K562 (cell line): ENCODE measurements at regions not wholly inside any gene's neighbourhood (a gene's known extent, or its start where the extent isn't known, plus 50 kb on each side); places are given as distances from the start of the nearest gene placed in this dataset.

Experiments
- ATAC-seq: fragments of 200-7000 bp; cut with Tn5 transposase; 3 replicates; pipeline ENCODE4 v1.9.1; 2020; ENCODE audit warnings: moderate library complexity
- BruUV-seq: library from RNA; stranded (reverse); fragments of 400-500 nt; replicated peaks from 2 replicates; lab custom pipeline; 2021; lab: Mats Ljungman, UMichigan
- CTCF ChIA-PET: fragments of 300-600 bp; formaldehyde crosslinking; extraction: SDS; loops from one replicate; lab custom pipeline; 2021; ENCODE audit warnings: low intra/inter-chr PET ratio; lab: Yijun Ruan, JAX
- POLR2A ChIA-PET: fragments of 300-600, 350-650 bp; sonication (Branson Sonifier 250); formaldehyde crosslinking; extraction: SDS; loops from one replicate; lab custom pipeline; 2021; ENCODE audit warnings: antibody characterized with exemption, inconsistent platforms; lab: Yijun Ruan, JAX
- DNase-seq, 4 experiments: peaks; one replicate each; pipeline versions ENCODE4 v3.0.0 to v3.0.0-alpha.2; 2011 to 2018; ENCODE audit warnings: low spot score in 3 of 4, mixed read lengths in 3 of 4; ENCODE audit errors: extremely low read depth in 1 of 4
- FAIRE-seq: peaks from 2 replicates; lab custom pipeline; 2011; peaks lifted over from hg19 to GRCh38; lab: Jason Lieb, UNC
- H2AFZ ChIP-seq: 2 replicates; pipeline ENCODE4 v1.6.0; 2011; ENCODE audit warnings: low read depth, low read length, control low read depth, inconsistent platforms
- H3K27ac ChIP-seq: fragments of 200-600 bp; 3 replicates; pipeline ENCODE4 v1.8.0; 2011; ENCODE audit warnings: low read depth, mild to moderate bottlenecking, control low read depth, inconsistent platforms, low read length, moderate library complexity, mixed read lengths; ENCODE audit errors: extremely low read depth
- H3K27me3 ChIP-seq, 2 experiments: fragments of 300-600 bp in 1 of 2; 2 replicates in 1 of 2; 3 replicates in 1 of 2; pipeline versions ENCODE4 v1.6.0 to v1.8.0; 2011; ENCODE audit warnings: inconsistent platforms in 2 of 2, low read length in 2 of 2, mild to moderate bottlenecking in 1 of 2, mixed read lengths in 1 of 2, moderate library complexity in 1 of 2; ENCODE audit not compliant: control insufficient read depth in 2 of 2, insufficient read depth in 2 of 2
- H3K36me3 ChIP-seq: fragments of 300-600 bp; 3 replicates; pipeline ENCODE4 v1.8.0; 2011; ENCODE audit warnings: mild to moderate bottlenecking, low read length, inconsistent platforms; ENCODE audit not compliant: control insufficient read depth, insufficient read depth
- H3K4me1 ChIP-seq, 2 experiments: fragments of 200-600 bp in 1 of 2; replicated peaks in 1 of 2; 2 replicates in 1 of 2; 3 replicates in 1 of 2; pipeline versions ENCODE4 v1.5.1 to v1.8.0; 2011; ENCODE audit warnings: inconsistent platforms in 2 of 2, low read length in 2 of 2, mild to moderate bottlenecking in 1 of 2, mixed read lengths in 1 of 2, moderate library complexity in 1 of 2; ENCODE audit not compliant: control insufficient read depth in 2 of 2, insufficient read depth in 2 of 2
- H3K4me2 ChIP-seq: 2 replicates; pipeline ENCODE4 v1.6.1; 2011; ENCODE audit warnings: low read length, control low read depth, inconsistent platforms, mixed read lengths; ENCODE audit not compliant: insufficient read depth
- H3K4me3 ChIP-seq: fragments of 200-600 bp; sonication (generic), shearing (Covaris generic); 2 replicates; pipeline ENCODE4 v1.5.1; 2016; ENCODE audit warnings: control low read depth, inconsistent platforms
- H3K79me2 ChIP-seq: fragments of 200-600 bp; 3 replicates; pipeline ENCODE4 v1.8.0; 2011; ENCODE audit warnings: low read length, inconsistent platforms; ENCODE audit not compliant: control insufficient read depth, insufficient read depth
- H3K9ac ChIP-seq, 2 experiments: 2 replicates each; pipeline versions ENCODE4 v1.6.0 to v1.6.1; 2011; ENCODE audit warnings: low read depth in 2 of 2, low read length in 2 of 2, control low read depth in 1 of 2, inconsistent platforms in 1 of 2, mild to moderate bottlenecking in 1 of 2, mixed read lengths in 1 of 2; ENCODE audit not compliant: insufficient read depth in 1 of 2
- H3K9me1 ChIP-seq: one replicate; pipeline ENCODE4 v1.6.0; 2011; ENCODE audit warnings: inconsistent platforms, mild to moderate bottlenecking, low read length, moderate library complexity; ENCODE audit not compliant: control insufficient read depth, insufficient read depth
- H3K9me3 ChIP-seq: replicated peaks from 2 replicates; pipeline ENCODE4 v1.5.1; 2011; ENCODE audit warnings: low read depth, low read length, inconsistent platforms; ENCODE audit not compliant: control insufficient read depth, insufficient read depth
- H4K20me1 ChIP-seq: replicated peaks from 2 replicates; pipeline ENCODE4 v1.6.1; 2011; ENCODE audit warnings: low read length, inconsistent platforms, mixed read lengths; ENCODE audit not compliant: control insufficient read depth, insufficient read depth
- ARNT ChIP-seq, 2 experiments: fragments of 450-650 bp; IDR thresholded peaks; 2 replicates each; pipeline ENCODE4 v1.6.1; 2016; ENCODE audit warnings: mild to moderate bottlenecking in 1 of 2
- CBX2 ChIP-seq: fragments of 200-600 bp; sonication (generic); IDR thresholded peaks from one replicate; pipeline ENCODE4 v1.6.1; 2012; ENCODE audit warnings: mild to moderate bottlenecking, low read length, inconsistent platforms; ENCODE audit not compliant: insufficient read depth, poor library complexity, severe bottlenecking
- EP300 ChIP-seq: IDR thresholded peaks from 2 replicates; pipeline ENCODE4 v1.6.1; 2012; ENCODE audit warnings: low read length, improper control_type of control experiment
- FOXJ2 ChIP-seq: fragments of 200-800 bp; sonication (Bioruptor generic); IDR thresholded peaks from 2 replicates; pipeline ENCODE4 v1.6.1; 2016; ENCODE audit warnings: missing genetic modification characterization, missing compliant biosample characterization
- MCM3 ChIP-seq: fragments of 450-650 bp; IDR thresholded peaks from 2 replicates; pipeline ENCODE4 v1.6.1; 2016
- PCBP2 ChIP-seq: fragments of 200-400 bp; formaldehyde crosslinking; IDR thresholded peaks from 2 replicates; pipeline ENCODE4 v1.6.1; 2018; ENCODE audit warnings: low read length, low read depth, mild to moderate bottlenecking, moderate library complexity; ENCODE audit not compliant: poor library complexity, severe bottlenecking
- POLR2A ChIP-seq: fragments of 450-650 bp; conservative IDR thresholded peaks from 2 replicates; pipeline ENCODE4 v1.6.1; 2016
- PTBP1 ChIP-seq: fragments of 200-400 bp; formaldehyde crosslinking; IDR thresholded peaks from 2 replicates; pipeline ENCODE4 v1.6.1; 2017; ENCODE audit warnings: low read depth, low read length
- SIN3A ChIP-seq, 2 experiments: fragments of 150-350 bp in 1 of 2; IDR thresholded peaks; 2 replicates each; pipeline ENCODE4 v1.6.1; 2011 to 2016; ENCODE audit warnings: borderline replicate concordance in 2 of 2, low read depth in 2 of 2, low read length in 2 of 2, mild to moderate bottlenecking in 2 of 2, moderate library complexity in 2 of 2; ENCODE audit not compliant: control insufficient read depth in 1 of 2
- SIRT6 ChIP-seq: IDR thresholded peaks from one replicate; pipeline ENCODE4 v1.6.1; 2012; ENCODE audit warnings: low read depth, mild to moderate bottlenecking, control low read depth, inconsistent platforms, low read length, moderate library complexity
- SMAD2 ChIP-seq: fragments of 150-350 bp; IDR thresholded peaks from 2 replicates; pipeline ENCODE4 v1.6.1; 2014; ENCODE audit warnings: low read depth, mild to moderate bottlenecking, low read length
- TARDBP ChIP-seq: fragments of 450-650 bp; IDR thresholded peaks from 2 replicates; pipeline ENCODE4 v1.6.1; 2016
- THAP12 ChIP-seq: fragments of 250-450 bp; sonication (Bioruptor Pico); IDR thresholded peaks from 2 replicates; pipeline ENCODE4 v1.9.0; 2021; ENCODE audit warnings: mild to moderate bottlenecking, inconsistent platforms
- YBX1 ChIP-seq: fragments of 450-650 bp; IDR thresholded peaks from 2 replicates; pipeline ENCODE4 v1.7.1; 2016; ENCODE audit warnings: mild to moderate bottlenecking
- ZBTB8A ChIP-seq: fragments of 450-650 bp; IDR thresholded peaks from 2 replicates; pipeline ENCODE4 v1.6.1; 2018; ENCODE audit warnings: mild to moderate bottlenecking, moderate library complexity; ENCODE audit not compliant: partially characterized antibody
- ZNF76 ChIP-seq: fragments of 250-450 bp; sonication (Bioruptor Pico); IDR thresholded peaks from 2 replicates; pipeline ENCODE4 v1.4.0; 2020; ENCODE audit warnings: mild to moderate bottlenecking, moderate library complexity, borderline replicate concordance
- in situ Hi-C: fragments of 300-500 bp; cut with MboI; formaldehyde crosslinking; loops from 4 replicates; pipeline ENCODE4 v1.15.0; 2018; ENCODE audit warnings: inconsistent platforms, mixed read lengths
- intact Hi-C: fragments of 100-400 bp; cut with micrococcal nuclease; formaldehyde crosslinking; loops from 2 replicates; pipeline ENCODE4 v1.14.2; 2022
- TF ChIP-seq, protein P1 (sequence below): fragments of 250-450 bp; sonication (Bioruptor Pico); IDR thresholded peaks from 2 replicates; pipeline ENCODE4 v1.9.0; 2021; ENCODE audit warnings: mild to moderate bottlenecking

DNA sequence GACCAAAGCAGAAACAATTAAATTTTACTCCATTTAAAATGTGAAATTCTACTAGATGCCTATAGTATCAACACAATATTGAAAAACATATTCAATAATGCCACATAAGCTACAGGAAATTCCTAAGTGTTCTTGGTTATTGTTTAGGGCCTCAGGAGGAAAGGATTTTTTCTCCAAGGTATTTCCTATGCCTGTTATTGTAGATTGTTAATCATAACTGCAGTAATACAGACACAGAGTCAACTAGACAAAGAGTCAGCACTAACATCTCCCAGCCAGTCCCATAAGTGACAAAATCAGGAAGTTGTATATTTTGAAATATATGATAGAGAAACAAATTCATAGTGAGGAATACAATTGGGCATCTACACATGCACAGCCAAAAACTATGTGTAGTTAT is 782.7 kb upstream of the KIF2B start:
- POLR2A ChIA-PET, result no interaction called here
- intact Hi-C loops (no loop called here), in situ Hi-C loops (no loop called here)
- no peak for ATAC-seq
- H3K36me3 ChIP-seq, result no peaks in the 10 kb centered on the region
- no peak overlapping the region for H3K4me3 ChIP-seq
- DNase-seq, result no peak
- no peak for FAIRE-seq
- no peaks in the 10 kb centered on the region for H4K20me1 ChIP-seq
- no TSS peak for BruUV-seq
- H3K9me3 ChIP-seq, result no peaks in the 10 kb centered on the region; the same call in 1 of the 2 replicates
- no peak overlapping the region for H3K27ac ChIP-seq
- no peaks in the 10 kb centered on the region for H3K4me1 ChIP-seq
- H3K9ac ChIP-seq, result no peak overlapping the region
- TF ChIP-seq FOXJ2 (no peak), ZBTB8A (no peak), MCM3 (no peak), SIRT6 (no peak), SMAD2 (no peak), PCBP2 (no peak), YBX1 (no peak), THAP12 (CRISPR knock-in tag) (no peak), CBX2 (no peak), POLR2A (no peak), ARNT (IDR thresholded peaks at IDR 0.05) (no peak), PTBP1 (no peak), TARDBP (no peak), SIN3A (IDR thresholded peaks at IDR 0.05; ENCODE audit: borderline replicate concordance in 2 of 2, control insufficient read depth in 1 of 2, low read depth in 2 of 2, low read length in 2 of 2) (no peak), ZNF76 (no peak), EP300 (no peak)
- TF ChIP-seq, protein P1, sequence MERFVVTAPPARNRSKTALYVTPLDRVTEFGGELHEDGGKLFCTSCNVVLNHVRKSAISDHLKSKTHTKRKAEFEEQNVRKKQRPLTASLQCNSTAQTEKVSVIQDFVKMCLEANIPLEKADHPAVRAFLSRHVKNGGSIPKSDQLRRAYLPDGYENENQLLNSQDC (CRISPR knock-in tag), result no peak
- CTCF ChIA-PET, result no interaction called here
- H3K27me3 ChIP-seq, result no peaks in the 10 kb centered on the region
- H3K4me2 ChIP-seq, result no peak overlapping the region
- H3K9me1 ChIP-seq, result no peaks in the 10 kb centered on the region
- H3K79me2 ChIP-seq, result no peaks in the 10 kb centered on the region
- H2AFZ ChIP-seq, result no peak overlapping the region
